OCI-LY3 (cell line): ENCODE measurements at regions not wholly inside any gene's neighbourhood (a gene's known extent, or its start where the extent isn't known, plus 50 kb on each side); places are given as distances from the start of the nearest gene placed in this dataset.

Source experiments
- H2AFZ ChIP-seq: fragments of 200-600, 300-600 bp; shearing (Covaris generic); 2 replicates; pipeline ENCODE4 v1.6.0; 2014; ENCODE audit warnings: antibody characterized with exemption, low read depth, low read length
- H3K27ac ChIP-seq: fragments of 200-600, 300-600 bp; sonication (generic); 2 replicates; pipeline ENCODE4 v1.5.1; 2014; ENCODE audit warnings: mild to moderate bottlenecking, low read length, moderate library complexity, mixed read lengths
- H3K27me3 ChIP-seq: fragments of 200-600, 300-600 bp; sonication (generic); 2 replicates; pipeline ENCODE4 v1.6.1; 2014; ENCODE audit warnings: low read depth, low read length, mixed read lengths
- H3K36me3 ChIP-seq: fragments of 200-600, 300-600 bp; sonication (generic); replicated peaks from 2 replicates; pipeline ENCODE3; 2014; ENCODE audit warnings: low read depth, low read length, mixed read lengths
- H3K4me1 ChIP-seq: fragments of 300-600, 200-600 bp; sonication (generic); 2 replicates; pipeline ENCODE4 v1.6.1; 2014; ENCODE audit warnings: low read length, mixed read lengths
- H3K4me2 ChIP-seq: fragments of 200-600, 300-600 bp; sonication (generic); 2 replicates; pipeline ENCODE4 v1.6.1; 2014; ENCODE audit warnings: low read length, mixed read lengths
- H3K4me3 ChIP-seq: fragments of 300-600, 200-600 bp; sonication (generic); 2 replicates; pipeline ENCODE4 v1.5.1; 2014; ENCODE audit warnings: antibody characterized with exemption, mild to moderate bottlenecking, low read length, moderate library complexity
- H3K79me2 ChIP-seq: fragments of 300-600, 200-600 bp; shearing (Covaris generic); 2 replicates; pipeline ENCODE4 v1.6.1; 2014; ENCODE audit warnings: mild to moderate bottlenecking, low read length, mixed read lengths
- H3K9ac ChIP-seq: fragments of 300-600, 200-600 bp; shearing (Covaris generic); 2 replicates; pipeline ENCODE4 v1.6.0; 2014; ENCODE audit warnings: mild to moderate bottlenecking, low read length, moderate library complexity
- H3K9me3 ChIP-seq: fragments of 200-600, 300-600 bp; shearing (Covaris generic); 2 replicates; pipeline ENCODE4 v1.6.1; 2014; ENCODE audit warnings: low read length, mixed read lengths; ENCODE audit not compliant: insufficient read depth
- H4K20me1 ChIP-seq: fragments of 200-600, 300-600 bp; sonication (generic); 2 replicates; pipeline ENCODE4 v1.6.1; 2016; ENCODE audit warnings: low read length, mixed read lengths; ENCODE audit not compliant: insufficient read depth
- CTCF ChIP-seq: fragments of 200-600, 300-600 bp; sonication (generic); IDR thresholded peaks from 2 replicates; pipeline ENCODE4 v1.5.1; 2014; ENCODE audit warnings: antibody characterized with exemption, low read length, low read depth
- EZH2phosphoT487 ChIP-seq: fragments of 200-600 bp; shearing (Covaris generic); IDR thresholded peaks from 2 replicates; pipeline ENCODE4 v1.6.1; 2018; ENCODE audit warnings: antibody characterized with exemption, mixed run types, low read depth

- Histone ChIP-seq H3K27me3 (no peaks in the 10 kb centered on the region), H3K4me2 (no peak overlapping the region), H4K20me1 (no peaks in the 10 kb centered on the region), H3K9ac (no peak overlapping the region), H3K4me1 (peaks cover 12% of the 10 kb centered on the region), H3K36me3 (no peaks in the 10 kb centered on the region), H3K79me2 (no peaks in the 10 kb centered on the region), H3K27ac (no peak overlapping the region), H2AFZ (no peak overlapping the region), H3K4me3 (no peak overlapping the region), H3K9me3 (no peaks in the 10 kb centered on the region)
- TF ChIP-seq EZH2phosphoT487, result no peak
Observed at GRCh38 chr12:25854991-25855390, 103.5 kb upstream of the RASSF8 start.

- no peak for TF ChIP-seq CTCF
- no peak for TF ChIP-seq EZH2phosphoT487
- Histone ChIP-seq H3K4me2 (no peak overlapping the region), H3K27me3 (no peaks in the 10 kb centered on the region), H2AFZ (no peak overlapping the region), H3K4me1 (peaks cover 13% of the 10 kb centered on the region), H3K9me3 (no peaks in the 10 kb centered on the region), H3K79me2 (no peaks in the 10 kb centered on the region), H3K4me3 (no peak overlapping the region), H3K36me3 (no peaks in the 10 kb centered on the region), H4K20me1 (no peaks in the 10 kb centered on the region), H3K9ac (no peak overlapping the region), H3K27ac (no peak overlapping the region)
Observed at GRCh38 chr12:25855716-25856115, 102.8 kb upstream of the RASSF8 start.

GRCh38 chr12:25859976-25860375, 98.5 kb upstream of the RASSF8 start:
- Histone ChIP-seq H2AFZ (no peak overlapping the region), H3K4me2 (no peak overlapping the region), H3K9ac (no peak overlapping the region), H3K9me3 (no peaks in the 10 kb centered on the region), H3K4me1 (peaks cover 13% of the 10 kb centered on the region), H3K4me3 (no peak overlapping the region), H4K20me1 (no peaks in the 10 kb centered on the region), H3K36me3 (no peaks in the 10 kb centered on the region), H3K27ac (no peak overlapping the region), H3K79me2 (no peaks in the 10 kb centered on the region), H3K27me3 (peaks cover 4% of the 10 kb centered on the region; the same call in 1 of the 2 replicates)
- TF ChIP-seq EZH2phosphoT487 (no peak), CTCF (no peak)

- Histone ChIP-seq H3K4me1 (peaks cover 13% of the 10 kb centered on the region), H4K20me1 (no peaks in the 10 kb centered on the region), H3K9ac (no peak overlapping the region), H3K4me3 (no peak overlapping the region), H3K27ac (no peak overlapping the region), H3K4me2 (no peak overlapping the region), H2AFZ (no peak overlapping the region), H3K27me3 (peaks cover 4% of the 10 kb centered on the region; the same call in 1 of the 2 replicates), H3K79me2 (no peaks in the 10 kb centered on the region), H3K9me3 (no peaks in the 10 kb centered on the region), H3K36me3 (no peaks in the 10 kb centered on the region)
- TF ChIP-seq EZH2phosphoT487 (no peak), CTCF (no peak)
Observed at GRCh38 chr12:25861226-25861625, 97.3 kb upstream of the RASSF8 start.
